Choroid plexus epithelial cell (primary cell): ENCODE measurements at regions not wholly inside any gene's neighbourhood (a gene's known extent, or its start where the extent isn't known, plus 50 kb on each side); places are given as distances from the start of the nearest gene placed in this dataset.

ENCODE experiments used
- DNase-seq: peaks from one replicate; pipeline ENCODE4 v3.0.0-alpha.2; 2010; ENCODE audit warnings: low read depth
- H3K4me3 ChIP-seq: 2 replicates; pipeline ENCODE4 v1.5.1; 2011; ENCODE audit warnings: low read depth, mild to moderate bottlenecking, control low read depth, low read length, moderate library complexity
- CTCF ChIP-seq: conservative IDR thresholded peaks from 2 replicates; pipeline ENCODE4 v1.5.1; 2011; ENCODE audit warnings: low read depth, mild to moderate bottlenecking, control low read depth, inconsistent platforms, low read length, moderate library complexity

GRCh38 chr14:37697489-37698121 lies 102.2 kb downstream of the TTC6 start:
- TF ChIP-seq CTCF, result no peak
- peak; percentile 79 for DNase-seq
- no peak overlapping the region for H3K4me3 ChIP-seq

GRCh38 chr14:37698840-37699777 lies 103.7 kb downstream of the TTC6 start:
- DNase-seq, result no peak
- TF ChIP-seq CTCF, result no peak
- no peak overlapping the region for H3K4me3 ChIP-seq

- TF ChIP-seq CTCF, result no peak
- DNase-seq, result no peak
- no peak overlapping the region for H3K4me3 ChIP-seq
Observed at GRCh38 chr14:37707716-37708115, 112.3 kb downstream of the TTC6 start.

- peak; percentile 59 for DNase-seq
- no peak for TF ChIP-seq CTCF
- no peak overlapping the region for H3K4me3 ChIP-seq
Observed at GRCh38 chr14:37708481-37708880, 113.1 kb downstream of the TTC6 start.

- DNase-seq, result peak; percentile 69
- TF ChIP-seq CTCF, result peak; percentile 64
- no peak overlapping the region for H3K4me3 ChIP-seq
Observed at GRCh38 chr14:37709419-37710195, 114.2 kb downstream of the TTC6 start.

GRCh38 chr14:37711356-37711830 lies 116.0 kb downstream of the TTC6 start:
- TF ChIP-seq CTCF, result no peak
- no peak for DNase-seq
- H3K4me3 ChIP-seq, result no peak overlapping the region
